NCI-H446 (cell line): ENCODE measurements at regions not wholly inside any gene's neighbourhood (a gene's known extent, or its start where the extent isn't known, plus 50 kb on each side); places are given as distances from the start of the nearest gene placed in this dataset.
"Not testable (repeated sequence)": the region's sequence is repeated elsewhere in the genome, so short reads cannot be mapped to it uniquely, and the experiment has no call there.

Source experiments
- DNase-seq, 2 experiments: peaks; one replicate each; lab custom pipeline; 2025; lab: John Stamatoyannopoulos, UW

GRCh38 chr5:68026092-68026885, 189.3 kb upstream of the PIK3R1 start:
- DNase-seq = no peak

GRCh38 chr5:68024426-68024825, 191.1 kb upstream of the PIK3R1 start:
- no peak for DNase-seq

GRCh38 chr5:68021916-68022315, 193.6 kb upstream of the PIK3R1 start:
- no peak for DNase-seq

- no peak for DNase-seq
Measured at GRCh38 chr5:68021227-68021626, 194.3 kb upstream of the PIK3R1 start.

DNA sequence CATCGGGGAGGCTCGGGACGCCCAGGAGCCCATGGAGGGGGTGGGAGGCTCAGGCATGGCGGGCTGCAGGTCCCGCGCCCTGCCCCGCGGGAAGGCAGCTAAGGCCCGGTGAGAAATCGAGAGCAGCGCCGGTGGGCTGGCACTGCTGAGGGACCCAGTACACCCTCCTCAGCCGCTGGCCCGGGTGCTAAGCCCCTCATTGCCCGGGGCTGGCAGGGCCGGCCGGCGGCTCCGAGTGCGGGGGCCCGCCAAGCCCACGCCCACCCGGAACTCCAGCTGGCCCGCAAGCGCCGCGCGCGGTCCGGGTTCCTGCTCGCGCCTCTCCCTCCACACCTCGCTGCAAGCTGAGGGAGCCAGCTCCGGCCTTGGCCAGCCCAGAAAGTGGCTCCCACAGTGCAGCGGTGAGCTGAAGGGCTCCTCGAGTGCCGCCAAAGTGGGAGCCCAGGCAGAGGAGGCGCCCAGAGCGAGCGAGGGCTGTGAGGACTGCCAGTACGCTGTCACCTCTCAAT, 195.0 kb upstream of the PIK3R1 start:
- DNase-seq = not testable (repeated sequence)

DNA sequence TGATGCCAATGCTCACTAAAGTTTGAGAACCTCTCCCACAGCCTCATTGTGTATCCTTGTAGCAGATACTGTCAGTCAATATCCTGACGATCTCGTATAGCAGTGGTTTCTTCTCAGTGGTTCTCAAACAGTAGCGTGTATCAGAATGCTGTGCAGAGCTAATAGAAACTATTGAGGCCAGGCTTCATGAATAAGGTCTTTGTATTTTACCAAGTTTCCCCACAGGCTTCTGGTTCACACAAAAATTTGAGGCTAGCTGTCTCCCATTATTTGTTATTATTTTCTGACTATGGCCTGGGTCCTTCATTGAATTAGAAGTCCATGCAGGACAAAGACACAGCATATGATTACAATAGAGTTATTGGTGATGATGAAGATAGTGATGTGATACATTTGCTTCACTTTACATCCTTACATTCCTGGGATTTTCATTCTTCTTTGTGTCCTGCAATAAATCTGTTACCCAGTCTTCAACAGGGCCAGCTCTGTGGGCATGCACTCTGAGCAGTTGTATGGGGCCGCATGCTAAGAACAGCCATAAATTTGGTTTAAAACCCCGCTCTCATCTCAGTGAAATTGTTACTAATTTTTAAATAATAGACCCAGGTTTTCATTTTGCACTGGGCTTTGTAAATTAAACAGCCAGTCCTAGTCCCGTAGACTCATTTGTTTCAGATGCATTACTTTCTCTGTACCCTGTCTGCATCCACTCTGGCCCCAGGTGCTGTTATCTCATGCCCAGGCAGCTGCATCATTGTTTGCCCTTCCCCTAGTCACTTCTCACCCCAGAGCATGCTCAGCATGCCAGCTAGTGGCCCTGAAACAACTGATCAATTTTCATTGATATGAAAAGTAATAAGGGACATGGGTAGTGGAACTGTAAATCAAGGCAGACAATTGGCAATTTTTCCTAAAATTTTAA, 199.9 kb upstream of the PIK3R1 start:
- no peak for DNase-seq

GRCh38 chr5:68012831-68013230, 202.7 kb upstream of the PIK3R1 start:
- no peak for DNase-seq

DNA sequence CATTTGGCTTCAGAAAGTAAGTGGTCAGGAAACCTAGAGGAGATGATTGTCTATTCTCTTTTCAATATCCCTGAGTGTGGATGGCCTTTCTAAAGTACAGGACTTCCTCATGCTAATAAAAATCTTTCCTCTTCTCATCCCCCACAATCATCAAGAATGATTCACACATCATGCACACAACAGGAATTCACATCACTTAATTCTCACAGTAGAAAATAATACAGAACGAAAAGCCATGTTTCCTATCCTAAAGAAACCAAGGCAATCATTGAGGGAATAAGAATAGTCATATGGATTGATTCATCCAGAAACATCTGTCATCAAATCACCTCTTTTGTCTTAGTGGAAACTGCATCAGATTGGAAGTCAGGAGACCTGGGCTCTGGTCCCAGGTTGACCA, 203.1 kb upstream of the PIK3R1 start:
- no peak for DNase-seq

- DNase-seq = no peak
Measured at GRCh38 chr5:68011801-68012200, 203.8 kb upstream of the PIK3R1 start.

DNA sequence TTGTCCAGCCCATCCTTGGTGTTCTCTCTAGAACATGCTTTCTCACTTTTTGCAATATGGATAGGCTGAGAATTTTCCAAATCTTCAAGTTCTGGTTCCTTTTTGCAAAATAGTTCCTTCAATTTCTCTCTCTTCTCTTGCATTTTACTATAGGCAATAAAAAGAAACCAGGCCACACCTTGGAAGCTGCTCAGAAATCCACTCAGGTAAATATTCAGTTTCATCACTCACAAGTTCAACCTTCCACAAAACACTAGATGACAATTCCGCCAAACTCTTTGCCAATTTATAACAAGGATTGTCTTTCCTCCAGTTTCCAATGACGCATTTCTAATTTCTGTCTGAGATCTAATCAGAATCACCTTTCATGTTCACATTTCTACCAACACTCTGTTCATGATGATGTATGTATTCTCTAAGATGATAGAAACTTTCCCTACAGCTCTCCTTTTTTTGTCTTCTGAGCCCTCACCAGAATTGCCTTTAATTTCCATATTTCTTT, 204.2 kb upstream of the PIK3R1 start:
- DNase-seq = no peak

GRCh38 chr5:68010740-68011139, 204.8 kb upstream of the PIK3R1 start:
- DNase-seq = no peak

- DNase-seq = no peak
Measured at GRCh38 chr5:68007451-68007850, 208.1 kb upstream of the PIK3R1 start.

GRCh38 chr5:68002836-68003235, 212.7 kb upstream of the PIK3R1 start:
- DNase-seq = no peak

DNA sequence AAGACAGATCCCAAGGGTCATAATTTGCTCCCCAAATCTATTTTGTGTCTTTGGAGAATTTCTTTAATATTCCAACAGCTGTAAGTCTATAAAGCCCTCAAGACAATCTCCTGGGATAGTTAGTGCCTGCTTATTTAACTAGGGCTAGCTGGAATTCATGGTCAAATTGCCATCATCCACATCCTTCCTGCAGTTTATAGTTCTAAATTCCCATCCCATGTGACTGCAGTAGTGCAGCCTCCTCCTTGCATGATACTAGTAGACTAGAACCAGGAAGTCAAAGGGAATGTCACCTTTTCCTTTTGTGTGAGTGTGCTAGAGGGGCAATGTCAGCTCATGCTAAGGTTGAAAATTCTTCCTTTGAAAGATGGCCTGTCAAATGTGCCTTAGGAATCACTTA, 214.8 kb upstream of the PIK3R1 start:
- DNase-seq = no peak

DNA sequence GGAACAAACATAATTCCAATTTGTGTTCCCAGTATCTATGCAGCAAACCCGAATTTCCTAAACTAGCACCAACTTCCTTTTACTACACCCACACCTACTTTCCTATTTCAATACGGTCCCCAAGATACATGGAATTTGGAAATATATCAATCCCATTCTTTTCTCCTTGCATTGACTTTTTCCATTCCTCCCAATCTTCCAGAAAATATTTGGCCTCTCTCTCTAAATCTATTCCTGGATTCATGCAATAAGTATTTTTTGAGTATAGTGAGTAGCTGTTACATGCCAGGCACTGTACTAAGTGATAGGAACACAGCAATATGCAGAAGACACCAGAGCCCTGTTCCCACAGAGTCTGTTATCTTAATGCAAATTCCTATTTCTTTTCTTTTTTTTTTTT, 216.2 kb upstream of the PIK3R1 start:
- no peak for DNase-seq

GRCh38 chr5:67998709-67999261, 216.8 kb upstream of the PIK3R1 start:
- no peak for DNase-seq

DNA sequence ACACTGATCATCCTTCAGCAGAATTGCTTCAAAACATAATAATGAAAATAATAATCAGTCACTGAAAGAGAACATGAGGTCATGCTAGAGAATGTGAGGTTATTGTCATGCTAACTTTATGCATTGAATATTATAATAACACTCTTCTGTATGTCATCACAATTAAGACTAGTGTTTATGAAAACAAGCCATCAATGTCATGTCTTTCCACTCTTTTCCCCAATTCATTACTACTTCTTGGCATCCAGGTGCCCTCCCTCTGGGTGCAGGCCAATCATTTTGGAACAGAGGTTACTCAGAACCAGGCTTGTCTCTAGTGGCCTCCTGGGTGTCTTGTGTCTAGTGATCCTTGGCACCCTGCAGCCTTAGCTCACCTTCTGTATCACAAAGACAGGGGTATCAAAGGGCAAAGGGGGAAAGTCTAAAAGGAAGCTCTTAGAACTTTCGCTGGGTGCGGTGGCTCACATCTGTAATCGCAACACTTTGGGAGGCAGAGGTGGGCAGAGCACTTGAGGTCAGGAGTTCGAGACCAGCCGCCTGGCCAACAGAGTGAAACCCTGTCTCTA, 217.6 kb upstream of the PIK3R1 start:
- no peak for DNase-seq

GRCh38 chr5:67997148-67997547, 218.4 kb upstream of the PIK3R1 start:
- DNase-seq = no peak

DNA sequence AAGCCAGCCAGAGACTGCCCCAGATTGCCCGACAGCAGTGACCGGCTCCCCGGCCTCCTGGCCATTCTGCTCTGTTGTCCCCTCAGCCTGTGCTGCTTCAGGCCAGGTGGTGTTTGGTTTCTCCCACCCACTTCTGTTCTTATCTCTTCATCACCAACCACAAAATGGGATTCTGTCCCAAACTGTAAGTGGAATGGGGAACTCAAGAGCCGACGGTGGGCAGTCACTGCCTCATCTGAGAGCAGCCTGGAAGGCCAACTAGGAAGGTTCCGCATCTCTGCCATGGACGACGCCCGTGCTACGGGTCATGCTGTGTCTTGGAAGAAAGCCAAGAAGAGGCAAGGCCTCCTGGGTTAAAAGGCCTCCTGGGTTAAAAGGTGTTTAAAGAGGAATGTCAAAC, 219.0 kb upstream of the PIK3R1 start:
- DNase-seq = no peak

GRCh38 chr5:67992923-67993322, 222.6 kb upstream of the PIK3R1 start:
- no peak for DNase-seq

DNA sequence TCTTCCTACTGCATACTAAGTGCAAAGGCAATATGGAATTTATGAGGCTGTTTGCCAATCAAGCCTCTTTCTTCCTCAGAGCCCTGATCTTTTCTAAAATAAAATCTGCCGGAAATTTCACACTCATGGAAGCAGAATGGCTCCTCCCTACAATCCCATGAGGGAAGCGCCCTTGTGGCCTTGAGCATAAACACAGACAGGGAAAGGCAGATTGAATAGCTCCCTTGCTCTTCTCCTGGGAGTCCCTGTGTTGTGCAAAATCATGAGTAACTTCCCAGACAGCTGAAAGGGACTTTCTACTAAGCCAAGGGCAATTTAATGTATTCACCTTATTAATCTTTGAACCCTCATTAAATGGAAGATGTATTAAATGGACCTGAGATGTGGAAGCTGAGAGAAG, 226.1 kb upstream of the PIK3R1 start:
- no peak for DNase-seq

GRCh38 chr5:67986761-67987160, 228.8 kb upstream of the PIK3R1 start:
- no peak for DNase-seq
